ENCODE measurements at regions not wholly inside any gene's neighbourhood (a gene's known extent, or its start where the extent isn't known, plus 50 kb on each side); places are given as distances from the start of the nearest gene placed in this dataset.

- TF ChIP-seq CTCF (IDR thresholded peaks at IDR 0.05) (no peak), POLR2A (IDR thresholded peaks at IDR 0.05) (no peak), POLR2AphosphoS5 (IDR thresholded peaks at IDR 0.05) (no peak)
Observed at GRCh38 chrX:145687707-145688106, 129.9 kb upstream of the SLITRK2 start.

Data from suprapubic skin (tissue), 4 donors.